Natural killer cell (primary cell): ENCODE measurements at regions not wholly inside any gene's neighbourhood (a gene's known extent, or its start where the extent isn't known, plus 50 kb on each side); places are given as distances from the start of the nearest gene placed in this dataset.

ENCODE experiments used
- ATAC-seq, 3 donors: fragments of 150-1000 bp in 2 of 3; fragments of 200-7000 bp in 1 of 3; cut with Tn5 transposase; 1 replicate in 1 of 3; 2 replicates in 2 of 3; pipeline ENCODE4 v1.10.0; 2021; ENCODE audit warnings: mild to moderate bottlenecking in 2 of 3, moderate library complexity in 2 of 3
- DNase-seq, 2 donors: peaks; one replicate each; pipeline versions ENCODE4 v3.0.0 to v3.0.0-alpha.2; 2013 to 2021; ENCODE audit warnings: mixed read lengths in 1 of 2
- H3K27ac ChIP-seq: one replicate; pipeline ENCODE4 v1.5.1; 2013; ENCODE audit warnings: mild to moderate bottlenecking, low read length
- H3K27me3 ChIP-seq: one replicate; pipeline ENCODE4 v1.6.1; 2013; ENCODE audit warnings: low read length; ENCODE audit not compliant: control insufficient read depth, insufficient read depth
- H3K36me3 ChIP-seq: one replicate; pipeline ENCODE4 v1.6.1; 2013; ENCODE audit warnings: low read length; ENCODE audit not compliant: control insufficient read depth, insufficient read depth
- H3K4me1 ChIP-seq: one replicate; pipeline ENCODE4 v1.6.1; 2013; ENCODE audit warnings: low read length; ENCODE audit not compliant: control insufficient read depth, insufficient read depth
- H3K4me3 ChIP-seq: one replicate; pipeline ENCODE4 v1.5.1; 2013; ENCODE audit warnings: low read length
- H3K9me3 ChIP-seq: one replicate; pipeline ENCODE4 v1.6.1; 2013; ENCODE audit warnings: low read length; ENCODE audit not compliant: control insufficient read depth, insufficient read depth
- H3K27ac Mint-ChIP-seq, 2 donors: one replicate each; pipeline ENCODE4 v1.8.0; 2022; ENCODE audit warnings: mild to moderate bottlenecking in 2 of 2, mixed read lengths in 2 of 2, moderate library complexity in 1 of 2
- H3K27me3 Mint-ChIP-seq, 2 donors: one replicate each; pipeline ENCODE4 v1.8.0; 2022; ENCODE audit warnings: low read depth in 2 of 2, mixed read lengths in 2 of 2
- H3K36me3 Mint-ChIP-seq: one replicate; pipeline ENCODE4 v1.8.0; 2022; ENCODE audit warnings: mixed read lengths
- H3K4me1 Mint-ChIP-seq, 2 donors: one replicate each; pipeline ENCODE4 v1.8.0; 2022; ENCODE audit warnings: mixed read lengths in 2 of 2
- H3K4me3 Mint-ChIP-seq: one replicate; pipeline ENCODE4 v1.8.0; 2022; ENCODE audit warnings: mild to moderate bottlenecking, moderate library complexity, mixed read lengths
- H3K9me3 Mint-ChIP-seq, 2 donors: one replicate each; pipeline ENCODE4 v1.8.0; 2022; ENCODE audit warnings: mixed read lengths in 2 of 2
- CTCF ChIP-seq: fragments of 200-600 bp; IDR thresholded peaks from one replicate; pipeline ENCODE4 v1.8.0; 2022; ENCODE audit warnings: antibody characterized with exemption
- WGBS: methylation state at CpG from one replicate; pipeline ENCODE4 v1.1.7; 2013; ENCODE audit warnings: missing lambda C conversion rate; ENCODE audit not compliant: insufficient coverage; 5-methylcytosine and 5-hydroxymethylcytosine counted together
- intact Hi-C: fragments of 100-400 bp; cut with micrococcal nuclease; formaldehyde crosslinking; loops from one replicate; pipeline ENCODE4 v1.14.2; 2022

GRCh38 chr14:80055667-80056496 lies 155.4 kb downstream of the DIO2 start:
- ATAC-seq: no peak

GRCh38 chr14:80055226-80055625 lies 156.1 kb downstream of the DIO2 start:
- H3K4me1 Mint-ChIP-seq: no peaks in the 10 kb centered on the region
- no peak for TF ChIP-seq CTCF
- DNase-seq: no peak
- H3K27ac Mint-ChIP-seq: no peak overlapping the region
- H3K9me3 ChIP-seq: no peaks in the 10 kb centered on the region
- no peaks in the 10 kb centered on the region for H3K36me3 Mint-ChIP-seq
- WGBS: 72% methylated on average over 1 of the region's 1 CpG
- no peaks in the 10 kb centered on the region for H3K27me3 Mint-ChIP-seq
- H3K4me1 ChIP-seq: no peaks in the 10 kb centered on the region
- H3K9me3 Mint-ChIP-seq: peaks cover 2 to 3% of the 10 kb centered on the region in 2 donors
- H3K27me3 ChIP-seq: no peaks in the 10 kb centered on the region
- no peaks in the 10 kb centered on the region for H3K36me3 ChIP-seq
- no peak overlapping the region for H3K4me3 Mint-ChIP-seq
- H3K4me3 ChIP-seq: no peak overlapping the region
- intact Hi-C loops: no loop called here
- ATAC-seq: no peak
- H3K27ac ChIP-seq: no peak overlapping the region

More at GRCh38 chr14:80055667-80056496, 155.4 kb downstream of the DIO2 start:
- no peaks in the 10 kb centered on the region for H3K4me1 Mint-ChIP-seq
- 71% methylated on average over 5 of the region's 7 CpGs for WGBS
- intact Hi-C loops: no loop called here
- no peak overlapping the region for H3K27ac Mint-ChIP-seq
- Histone ChIP-seq H3K4me3 (no peak overlapping the region), H3K27ac (no peak overlapping the region), H3K36me3 (no peaks in the 10 kb centered on the region), H3K4me1 (no peaks in the 10 kb centered on the region), H3K27me3 (no peaks in the 10 kb centered on the region), H3K9me3 (no peaks in the 10 kb centered on the region)
- peak in 1 of 2 donors; percentile 3 for DNase-seq
- peaks cover 2 to 3% of the 10 kb centered on the region in 2 donors for H3K9me3 Mint-ChIP-seq
- H3K36me3 Mint-ChIP-seq: no peaks in the 10 kb centered on the region
- H3K4me3 Mint-ChIP-seq: no peak overlapping the region
- TF ChIP-seq CTCF: no peak
- H3K27me3 Mint-ChIP-seq: no peaks in the 10 kb centered on the region

- Mint-ChIP-seq H3K27me3 (no peaks in the 10 kb centered on the region), H3K4me1 (no peaks in the 10 kb centered on the region), H3K27ac (no peak overlapping the region), H3K9me3 (peaks cover 0 to 5% of the 10 kb centered on the region in 2 donors), H3K4me3 (no peak overlapping the region), H3K36me3 (no peaks in the 10 kb centered on the region)
- no peak overlapping the region for H3K27ac ChIP-seq
- no peaks in the 10 kb centered on the region for H3K9me3 ChIP-seq
- H3K4me3 ChIP-seq: no peak overlapping the region
- 100% methylated on average over 1 of the region's 3 CpGs for WGBS
- no peak for DNase-seq
- H3K4me1 ChIP-seq: no peaks in the 10 kb centered on the region
- intact Hi-C loops: no loop called here
- ATAC-seq: no peak
- H3K36me3 ChIP-seq: no peaks in the 10 kb centered on the region
- no peaks in the 10 kb centered on the region for H3K27me3 ChIP-seq
- TF ChIP-seq CTCF: no peak
Observed at GRCh38 chr14:80054020-80054419, 157.3 kb downstream of the DIO2 start.

GRCh38 chr14:80049055-80049454 lies 162.2 kb downstream of the DIO2 start:
- H3K9me3 Mint-ChIP-seq: peaks cover 2 to 11% of the 10 kb centered on the region in 2 donors
- TF ChIP-seq CTCF: no peak
- Histone ChIP-seq H3K9me3 (no peaks in the 10 kb centered on the region), H3K36me3 (no peaks in the 10 kb centered on the region), H3K4me1 (no peaks in the 10 kb centered on the region), H3K27ac (no peak overlapping the region), H3K27me3 (no peaks in the 10 kb centered on the region), H3K4me3 (no peak overlapping the region)
- no peak overlapping the region for H3K27ac Mint-ChIP-seq
- no peaks in the 10 kb centered on the region for H3K4me1 Mint-ChIP-seq
- no peak overlapping the region for H3K4me3 Mint-ChIP-seq
- intact Hi-C loops: no loop called here
- no peak for ATAC-seq
- H3K27me3 Mint-ChIP-seq: no peaks in the 10 kb centered on the region
- WGBS: 93% methylated on average over 1 of the region's 2 CpGs
- no peak for DNase-seq
- no peaks in the 10 kb centered on the region for H3K36me3 Mint-ChIP-seq
